ENCODE measurements at regions not wholly inside any gene's neighbourhood (a gene's known extent, or its start where the extent isn't known, plus 50 kb on each side); places are given as distances from the start of the nearest gene placed in this dataset.
"Not testable (repeated sequence)": the region's sequence is repeated elsewhere in the genome, so short reads cannot be mapped to it uniquely, and the experiment has no call there.

GRCh38 chr3:40754994-40755393 is 230.2 kb downstream of the ZNF621 start:
- H3K36me3 ChIP-seq: no peaks in the 10 kb centered on the region
- no peaks in the 10 kb centered on the region for H3K9me3 ChIP-seq
- DNase-seq: no peak
- H3K4me3 ChIP-seq (ENCODE audit: low read depth, low read length): no peak overlapping the region
- no peaks in the 10 kb centered on the region for H3K4me1 ChIP-seq
- no peak for TF ChIP-seq CTCF (IDR thresholded peaks at IDR 0.05; ENCODE audit: low read depth, low read length)
- no peaks in the 10 kb centered on the region for H3K27me3 ChIP-seq

GRCh38 chr3:40756500-40756899 is 231.7 kb downstream of the ZNF621 start:
- no peaks in the 10 kb centered on the region for H3K27me3 ChIP-seq
- TF ChIP-seq CTCF (IDR thresholded peaks at IDR 0.05; ENCODE audit: low read depth, low read length): no peak
- no peak overlapping the region for H3K4me3 ChIP-seq (ENCODE audit: low read depth, low read length)
- no peaks in the 10 kb centered on the region for H3K4me1 ChIP-seq
- no peaks in the 10 kb centered on the region for H3K36me3 ChIP-seq
- H3K9me3 ChIP-seq: no peaks in the 10 kb centered on the region
- DNase-seq: no peak

- not testable (repeated sequence) for H3K27me3 ChIP-seq; DNase-seq; H3K36me3 ChIP-seq; H3K4me3 ChIP-seq (ENCODE audit: low read depth, low read length); H3K9me3 ChIP-seq; H3K4me1 ChIP-seq
Measured at GRCh38 chr3:40762771-40763170, 238.0 kb downstream of the ZNF621 start.

GRCh38 chr3:40763807-40764206 is 239.0 kb downstream of the ZNF621 start:
- H3K36me3 ChIP-seq: no peaks in the 10 kb centered on the region
- H3K27me3 ChIP-seq: no peaks in the 10 kb centered on the region
- DNase-seq: no peak
- H3K4me1 ChIP-seq: no peaks in the 10 kb centered on the region
- no peaks in the 10 kb centered on the region for H3K9me3 ChIP-seq
- H3K4me3 ChIP-seq (ENCODE audit: low read depth, low read length): no peak overlapping the region
- no peak for TF ChIP-seq CTCF (IDR thresholded peaks at IDR 0.05; ENCODE audit: low read depth, low read length)

- Histone ChIP-seq H3K9me3 (no peaks in the 10 kb centered on the region), H3K36me3 (no peaks in the 10 kb centered on the region), H3K4me1 (no peaks in the 10 kb centered on the region), H3K27me3 (no peaks in the 10 kb centered on the region), H3K4me3 (ENCODE audit: low read depth, low read length) (no peak overlapping the region)
- no peak for DNase-seq
- TF ChIP-seq CTCF (IDR thresholded peaks at IDR 0.05; ENCODE audit: low read depth, low read length): no peak
Measured at GRCh38 chr3:40764747-40765146, 240.0 kb downstream of the ZNF621 start.

GRCh38 chr3:40765884-40766283 is 241.1 kb downstream of the ZNF621 start:
- no peak for DNase-seq
- H3K27me3 ChIP-seq: no peaks in the 10 kb centered on the region
- H3K9me3 ChIP-seq: no peaks in the 10 kb centered on the region
- no peaks in the 10 kb centered on the region for H3K4me1 ChIP-seq
- H3K36me3 ChIP-seq: no peaks in the 10 kb centered on the region
- H3K4me3 ChIP-seq (ENCODE audit: low read depth, low read length): no peak overlapping the region
- TF ChIP-seq CTCF (IDR thresholded peaks at IDR 0.05; ENCODE audit: low read depth, low read length): no peak

GRCh38 chr3:40766396-40766795 is 241.6 kb downstream of the ZNF621 start:
- DNase-seq: no peak
- Histone ChIP-seq H3K9me3 (no peaks in the 10 kb centered on the region), H3K36me3 (no peaks in the 10 kb centered on the region), H3K27me3 (no peaks in the 10 kb centered on the region), H3K4me1 (no peaks in the 10 kb centered on the region), H3K4me3 (ENCODE audit: low read depth, low read length) (no peak overlapping the region)
- TF ChIP-seq CTCF (IDR thresholded peaks at IDR 0.05; ENCODE audit: low read depth, low read length): no peak
